ENCODE measurements at regions not wholly inside any gene's neighbourhood (a gene's known extent, or its start where the extent isn't known, plus 50 kb on each side); places are given as distances from the start of the nearest gene placed in this dataset.

DNA sequence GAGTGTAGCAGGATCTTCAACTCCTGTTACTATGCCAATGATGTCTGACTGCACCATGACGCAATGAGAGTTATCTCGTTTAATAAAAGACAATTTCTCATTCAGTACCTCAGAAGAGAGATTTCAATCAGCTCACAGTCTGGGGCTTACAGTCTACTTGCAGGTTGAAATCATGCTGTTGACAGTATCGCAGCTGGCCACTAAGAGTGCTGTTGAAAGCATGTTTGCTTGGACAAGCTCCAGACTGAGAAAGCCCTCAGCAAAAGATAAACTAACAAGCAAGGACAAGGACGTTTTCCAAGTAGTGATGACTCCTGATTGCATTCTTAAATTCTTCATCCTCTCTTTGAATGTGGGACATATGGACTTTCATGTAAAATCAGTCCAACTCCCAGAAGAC, 145.2 kb upstream of the SYT4 start:
- TF ChIP-seq, protein P1, sequence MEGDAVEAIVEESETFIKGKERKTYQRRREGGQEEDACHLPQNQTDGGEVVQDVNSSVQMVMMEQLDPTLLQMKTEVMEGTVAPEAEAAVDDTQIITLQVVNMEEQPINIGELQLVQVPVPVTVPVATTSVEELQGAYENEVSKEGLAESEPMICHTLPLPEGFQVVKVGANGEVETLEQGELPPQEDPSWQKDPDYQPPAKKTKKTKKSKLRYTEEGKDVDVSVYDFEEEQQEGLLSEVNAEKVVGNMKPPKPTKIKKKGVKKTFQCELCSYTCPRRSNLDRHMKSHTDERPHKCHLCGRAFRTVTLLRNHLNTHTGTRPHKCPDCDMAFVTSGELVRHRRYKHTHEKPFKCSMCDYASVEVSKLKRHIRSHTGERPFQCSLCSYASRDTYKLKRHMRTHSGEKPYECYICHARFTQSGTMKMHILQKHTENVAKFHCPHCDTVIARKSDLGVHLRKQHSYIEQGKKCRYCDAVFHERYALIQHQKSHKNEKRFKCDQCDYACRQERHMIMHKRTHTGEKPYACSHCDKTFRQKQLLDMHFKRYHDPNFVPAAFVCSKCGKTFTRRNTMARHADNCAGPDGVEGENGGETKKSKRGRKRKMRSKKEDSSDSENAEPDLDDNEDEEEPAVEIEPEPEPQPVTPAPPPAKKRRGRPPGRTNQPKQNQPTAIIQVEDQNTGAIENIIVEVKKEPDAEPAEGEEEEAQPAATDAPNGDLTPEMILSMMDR (IDR thresholded peaks at IDR 0.05) = no peak
- no peak for TF ChIP-seq EZH2 (IDR thresholded peaks at IDR 0.05; ENCODE audit: borderline replicate concordance, insufficient read depth, low read depth, low read length, poor library complexity, severe bottlenecking)

Data from B cell (primary cell).